ENCODE measurements at regions not wholly inside any gene's neighbourhood (a gene's known extent, or its start where the extent isn't known, plus 50 kb on each side); places are given as distances from the start of the nearest gene placed in this dataset.

DNA sequence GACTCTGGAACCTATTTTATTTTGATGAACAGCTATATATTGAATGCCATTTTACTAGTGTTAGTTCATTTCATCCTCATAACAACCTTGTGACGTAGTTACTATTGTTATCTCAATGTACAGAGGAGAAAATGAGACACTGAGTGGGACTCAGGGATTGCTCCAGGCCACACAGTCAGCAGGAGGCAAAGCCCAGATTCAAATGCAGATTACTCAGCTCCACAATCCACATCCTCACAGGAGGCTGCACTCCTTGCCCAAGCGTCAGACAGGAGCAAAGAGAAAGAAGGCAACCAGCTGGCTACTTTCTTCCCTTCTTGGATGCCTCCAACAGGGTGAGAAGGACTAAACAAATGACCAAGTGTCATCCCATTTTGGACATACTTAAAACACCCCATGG, 92.0 kb upstream of the CCDC54 start:
- ATAC-seq = no peak
- no peak for TF ChIP-seq RARB (CRISPR knock-in tag; IDR thresholded peaks at IDR 0.05)
- TF ChIP-seq, protein P1, sequence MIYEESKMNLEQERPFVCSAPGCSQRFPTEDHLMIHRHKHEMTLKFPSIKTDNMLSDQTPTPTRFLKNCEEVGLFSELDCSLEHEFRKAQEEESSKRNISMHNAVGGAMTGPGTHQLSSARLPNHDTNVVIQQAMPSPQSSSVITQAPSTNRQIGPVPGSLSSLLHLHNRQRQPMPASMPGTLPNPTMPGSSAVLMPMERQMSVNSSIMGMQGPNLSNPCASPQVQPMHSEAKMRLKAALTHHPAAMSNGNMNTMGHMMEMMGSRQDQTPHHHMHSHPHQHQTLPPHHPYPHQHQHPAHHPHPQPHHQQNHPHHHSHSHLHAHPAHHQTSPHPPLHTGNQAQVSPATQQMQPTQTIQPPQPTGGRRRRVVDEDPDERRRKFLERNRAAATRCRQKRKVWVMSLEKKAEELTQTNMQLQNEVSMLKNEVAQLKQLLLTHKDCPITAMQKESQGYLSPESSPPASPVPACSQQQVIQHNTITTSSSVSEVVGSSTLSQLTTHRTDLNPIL (CRISPR knock-in tag; IDR thresholded peaks at IDR 0.05; ENCODE audit: low read depth) = no peak
- TF ChIP-seq ARNTL (CRISPR knock-in tag; IDR thresholded peaks at IDR 0.05; ENCODE audit: borderline replicate concordance, low read depth) = no peak
- TF ChIP-seq TOX (CRISPR knock-in tag; IDR thresholded peaks at IDR 0.05; ENCODE audit: borderline replicate concordance) = no peak
- no peak for TF ChIP-seq ZC3H10 (CRISPR knock-in tag; IDR thresholded peaks at IDR 0.05)
- no peak for TF ChIP-seq TCF4 (CRISPR knock-in tag; IDR thresholded peaks at IDR 0.05; ENCODE audit: borderline replicate concordance)
- TF ChIP-seq, protein P2, sequence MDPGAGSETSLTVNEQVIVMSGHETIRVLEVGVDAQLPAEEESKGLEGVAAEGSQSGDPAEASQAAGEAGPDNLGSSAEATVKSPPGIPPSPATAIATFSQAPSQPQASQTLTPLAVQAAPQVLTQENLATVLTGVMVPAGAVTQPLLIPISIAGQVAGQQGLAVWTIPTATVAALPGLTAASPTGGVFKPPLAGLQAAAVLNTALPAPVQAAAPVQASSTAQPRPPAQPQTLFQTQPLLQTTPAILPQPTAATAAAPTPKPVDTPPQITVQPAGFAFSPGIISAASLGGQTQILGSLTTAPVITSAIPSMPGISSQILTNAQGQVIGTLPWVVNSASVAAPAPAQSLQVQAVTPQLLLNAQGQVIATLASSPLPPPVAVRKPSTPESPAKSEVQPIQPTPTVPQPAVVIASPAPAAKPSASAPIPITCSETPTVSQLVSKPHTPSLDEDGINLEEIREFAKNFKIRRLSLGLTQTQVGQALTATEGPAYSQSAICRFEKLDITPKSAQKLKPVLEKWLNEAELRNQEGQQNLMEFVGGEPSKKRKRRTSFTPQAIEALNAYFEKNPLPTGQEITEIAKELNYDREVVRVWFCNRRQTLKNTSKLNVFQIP (CRISPR knock-in tag; IDR thresholded peaks at IDR 0.05; ENCODE audit: borderline replicate concordance, low read depth) = no peak
- no peak for TF ChIP-seq ZNF8 (CRISPR knock-in tag; IDR thresholded peaks at IDR 0.05)
- TF ChIP-seq, protein P3, sequence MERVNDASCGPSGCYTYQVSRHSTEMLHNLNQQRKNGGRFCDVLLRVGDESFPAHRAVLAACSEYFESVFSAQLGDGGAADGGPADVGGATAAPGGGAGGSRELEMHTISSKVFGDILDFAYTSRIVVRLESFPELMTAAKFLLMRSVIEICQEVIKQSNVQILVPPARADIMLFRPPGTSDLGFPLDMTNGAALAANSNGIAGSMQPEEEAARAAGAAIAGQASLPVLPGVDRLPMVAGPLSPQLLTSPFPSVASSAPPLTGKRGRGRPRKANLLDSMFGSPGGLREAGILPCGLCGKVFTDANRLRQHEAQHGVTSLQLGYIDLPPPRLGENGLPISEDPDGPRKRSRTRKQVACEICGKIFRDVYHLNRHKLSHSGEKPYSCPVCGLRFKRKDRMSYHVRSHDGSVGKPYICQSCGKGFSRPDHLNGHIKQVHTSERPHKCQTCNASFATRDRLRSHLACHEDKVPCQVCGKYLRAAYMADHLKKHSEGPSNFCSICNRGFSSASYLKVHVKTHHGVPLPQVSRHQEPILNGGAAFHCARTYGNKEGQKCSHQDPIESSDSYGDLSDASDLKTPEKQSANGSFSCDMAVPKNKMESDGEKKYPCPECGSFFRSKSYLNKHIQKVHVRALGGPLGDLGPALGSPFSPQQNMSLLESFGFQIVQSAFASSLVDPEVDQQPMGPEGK (CRISPR knock-in tag; IDR thresholded peaks at IDR 0.05; ENCODE audit: borderline replicate concordance) = no peak
- no peak for TF ChIP-seq ZFP3 (CRISPR knock-in tag; IDR thresholded peaks at IDR 0.05)
- no peak for TF ChIP-seq ZNF565 (CRISPR knock-in tag; conservative IDR thresholded peaks at IDR 0.05; ENCODE audit: low read depth)

DNA sequence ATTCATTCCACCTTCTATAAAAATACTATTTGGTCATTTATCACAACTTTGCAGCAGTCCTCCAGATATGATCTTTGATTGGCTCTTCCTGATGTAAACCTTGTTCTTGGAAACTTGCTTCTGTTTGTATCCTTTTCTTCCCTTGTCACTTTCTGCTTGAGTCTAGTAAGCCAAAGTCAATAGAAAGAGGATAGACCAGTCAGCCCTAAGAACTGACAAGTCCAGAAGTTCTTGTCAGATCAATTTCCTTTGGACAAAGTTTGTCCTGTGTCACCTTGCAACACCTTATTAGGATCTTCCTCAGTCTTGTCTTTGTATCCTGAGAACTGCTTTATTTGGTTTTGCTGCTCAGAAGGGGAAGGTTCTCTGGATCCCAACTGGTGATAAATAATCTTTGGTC, 87.9 kb upstream of the CCDC54 start:
- ATAC-seq = no peak
- TF ChIP-seq GLIS3 (CRISPR knock-in tag; IDR thresholded peaks at IDR 0.05) = no peak

DNA sequence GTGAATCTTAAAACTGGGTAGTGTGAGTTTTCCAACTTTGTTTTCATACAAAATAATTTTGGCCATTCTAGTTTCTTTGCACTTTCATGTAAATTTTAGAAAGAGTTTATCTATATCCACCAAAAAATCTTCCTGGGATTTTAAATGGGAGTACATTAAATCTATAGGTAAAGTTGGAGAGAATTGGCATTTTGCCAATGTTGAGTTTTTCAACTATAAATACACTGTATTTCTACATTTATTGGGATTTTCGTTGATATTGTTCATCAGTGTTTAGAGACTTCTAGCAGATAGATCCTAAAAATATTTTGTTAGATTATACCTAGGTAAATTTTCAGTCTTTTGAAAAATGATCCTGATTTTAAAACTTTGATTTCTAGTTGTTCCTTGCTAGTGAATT, 83.1 kb upstream of the CCDC54 start:
- no peak for ATAC-seq
- TF ChIP-seq PPARA (CRISPR knock-in tag; IDR thresholded peaks at IDR 0.05; ENCODE audit: borderline replicate concordance) (no peak), ESRRG (CRISPR knock-in tag; IDR thresholded peaks at IDR 0.05) (no peak), BACH2 (CRISPR knock-in tag; IDR thresholded peaks at IDR 0.05; ENCODE audit: borderline replicate concordance) (no peak), ISL1 (CRISPR knock-in tag; IDR thresholded peaks at IDR 0.05) (no peak), ZFP30 (CRISPR knock-in tag; IDR thresholded peaks at IDR 0.05) (no peak), CSDC2 (CRISPR knock-in tag; IDR thresholded peaks at IDR 0.05) (no peak), ZNF565 (CRISPR knock-in tag; conservative IDR thresholded peaks at IDR 0.05; ENCODE audit: low read depth) (no peak), GLIS3 (CRISPR knock-in tag; IDR thresholded peaks at IDR 0.05) (no peak), RARB (CRISPR knock-in tag; IDR thresholded peaks at IDR 0.05) (no peak), ZFP3 (CRISPR knock-in tag; IDR thresholded peaks at IDR 0.05) (no peak), TCF4 (CRISPR knock-in tag; IDR thresholded peaks at IDR 0.05; ENCODE audit: borderline replicate concordance) (no peak)
- TF ChIP-seq, protein P1 (CRISPR knock-in tag; IDR thresholded peaks at IDR 0.05; ENCODE audit: low read depth) = no peak
- TF ChIP-seq, protein P2 (CRISPR knock-in tag; IDR thresholded peaks at IDR 0.05; ENCODE audit: borderline replicate concordance, low read depth) = no peak
- TF ChIP-seq, protein P4, sequence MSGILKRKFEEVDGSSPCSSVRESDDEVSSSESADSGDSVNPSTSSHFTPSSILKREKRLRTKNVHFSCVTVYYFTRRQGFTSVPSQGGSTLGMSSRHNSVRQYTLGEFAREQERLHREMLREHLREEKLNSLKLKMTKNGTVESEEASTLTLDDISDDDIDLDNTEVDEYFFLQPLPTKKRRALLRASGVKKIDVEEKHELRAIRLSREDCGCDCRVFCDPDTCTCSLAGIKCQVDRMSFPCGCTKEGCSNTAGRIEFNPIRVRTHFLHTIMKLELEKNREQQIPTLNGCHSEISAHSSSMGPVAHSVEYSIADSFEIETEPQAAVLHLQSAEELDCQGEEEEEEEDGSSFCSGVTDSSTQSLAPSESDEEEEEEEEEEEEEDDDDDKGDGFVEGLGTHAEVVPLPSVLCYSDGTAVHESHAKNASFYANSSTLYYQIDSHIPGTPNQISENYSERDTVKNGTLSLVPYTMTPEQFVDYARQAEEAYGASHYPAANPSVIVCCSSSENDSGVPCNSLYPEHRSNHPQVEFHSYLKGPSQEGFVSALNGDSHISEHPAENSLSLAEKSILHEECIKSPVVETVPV (CRISPR knock-in tag; IDR thresholded peaks at IDR 0.05) = no peak
- TF ChIP-seq, protein P3 (CRISPR knock-in tag; IDR thresholded peaks at IDR 0.05; ENCODE audit: borderline replicate concordance) = no peak
- TF ChIP-seq, protein P5, sequence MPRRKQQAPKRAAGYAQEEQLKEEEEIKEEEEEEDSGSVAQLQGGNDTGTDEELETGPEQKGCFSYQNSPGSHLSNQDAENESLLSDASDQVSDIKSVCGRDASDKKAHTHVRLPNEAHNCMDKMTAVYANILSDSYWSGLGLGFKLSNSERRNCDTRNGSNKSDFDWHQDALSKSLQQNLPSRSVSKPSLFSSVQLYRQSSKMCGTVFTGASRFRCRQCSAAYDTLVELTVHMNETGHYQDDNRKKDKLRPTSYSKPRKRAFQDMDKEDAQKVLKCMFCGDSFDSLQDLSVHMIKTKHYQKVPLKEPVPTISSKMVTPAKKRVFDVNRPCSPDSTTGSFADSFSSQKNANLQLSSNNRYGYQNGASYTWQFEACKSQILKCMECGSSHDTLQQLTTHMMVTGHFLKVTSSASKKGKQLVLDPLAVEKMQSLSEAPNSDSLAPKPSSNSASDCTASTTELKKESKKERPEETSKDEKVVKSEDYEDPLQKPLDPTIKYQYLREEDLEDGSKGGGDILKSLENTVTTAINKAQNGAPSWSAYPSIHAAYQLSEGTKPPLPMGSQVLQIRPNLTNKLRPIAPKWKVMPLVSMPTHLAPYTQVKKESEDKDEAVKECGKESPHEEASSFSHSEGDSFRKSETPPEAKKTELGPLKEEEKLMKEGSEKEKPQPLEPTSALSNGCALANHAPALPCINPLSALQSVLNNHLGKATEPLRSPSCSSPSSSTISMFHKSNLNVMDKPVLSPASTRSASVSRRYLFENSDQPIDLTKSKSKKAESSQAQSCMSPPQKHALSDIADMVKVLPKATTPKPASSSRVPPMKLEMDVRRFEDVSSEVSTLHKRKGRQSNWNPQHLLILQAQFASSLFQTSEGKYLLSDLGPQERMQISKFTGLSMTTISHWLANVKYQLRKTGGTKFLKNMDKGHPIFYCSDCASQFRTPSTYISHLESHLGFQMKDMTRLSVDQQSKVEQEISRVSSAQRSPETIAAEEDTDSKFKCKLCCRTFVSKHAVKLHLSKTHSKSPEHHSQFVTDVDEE (CRISPR knock-in tag; IDR thresholded peaks at IDR 0.05) = no peak

Measured in SK-N-SH treated with all-trans-retinoic acid at 6 μM for 48 hours (cell line).